ENCODE measurements at regions not wholly inside any gene's neighbourhood (a gene's known extent, or its start where the extent isn't known, plus 50 kb on each side); places are given as distances from the start of the nearest gene placed in this dataset.

DNA sequence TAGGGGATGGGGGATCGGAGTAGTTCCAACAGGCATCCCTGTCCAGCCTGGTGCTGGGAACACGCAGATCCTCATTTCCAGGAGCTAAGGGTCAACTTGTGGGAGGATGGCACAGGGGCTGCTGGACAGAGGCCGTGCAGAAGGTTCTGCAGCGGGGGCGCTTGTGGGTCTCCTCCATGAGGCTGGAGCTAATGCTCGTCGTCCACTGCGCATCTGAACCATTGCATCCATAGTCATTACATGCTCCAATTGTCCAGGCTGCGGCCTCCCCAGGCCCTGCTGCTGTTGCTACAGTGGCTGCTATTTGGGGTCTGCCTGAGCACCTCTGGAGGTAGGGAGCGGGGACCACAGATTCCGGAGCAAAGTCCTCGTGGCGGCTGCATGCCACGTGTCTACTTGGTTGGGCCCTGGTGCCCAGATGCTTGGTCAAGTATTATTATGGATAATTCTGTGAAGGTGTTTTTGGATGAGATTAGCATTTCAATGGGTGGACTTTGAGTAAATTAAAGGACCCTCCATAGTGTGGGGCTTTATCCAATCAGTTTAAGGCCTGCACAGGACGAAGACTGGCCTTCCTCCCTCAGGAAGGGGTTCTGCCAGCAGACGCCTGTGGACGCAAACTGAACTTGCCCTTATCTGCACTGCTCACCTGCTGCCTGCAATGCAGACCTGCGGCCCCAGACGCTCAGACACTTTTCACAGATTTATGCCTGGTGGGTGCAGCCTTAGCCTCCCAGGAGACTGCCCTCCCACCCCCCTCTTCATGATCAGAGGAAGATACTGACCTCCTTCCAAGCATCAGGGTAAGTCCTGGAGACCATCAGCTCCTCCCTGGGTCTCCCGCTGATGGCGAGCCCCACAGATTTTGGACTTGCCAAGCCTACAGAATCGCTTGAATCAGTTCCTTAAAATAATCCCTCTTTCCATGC lies 127.5 kb upstream of the IRX4 start:
- intact Hi-C loops (cut with DNase I; ENCODE audit: low total_unique reads), result no loop called here
- TF ChIP-seq, protein P1, sequence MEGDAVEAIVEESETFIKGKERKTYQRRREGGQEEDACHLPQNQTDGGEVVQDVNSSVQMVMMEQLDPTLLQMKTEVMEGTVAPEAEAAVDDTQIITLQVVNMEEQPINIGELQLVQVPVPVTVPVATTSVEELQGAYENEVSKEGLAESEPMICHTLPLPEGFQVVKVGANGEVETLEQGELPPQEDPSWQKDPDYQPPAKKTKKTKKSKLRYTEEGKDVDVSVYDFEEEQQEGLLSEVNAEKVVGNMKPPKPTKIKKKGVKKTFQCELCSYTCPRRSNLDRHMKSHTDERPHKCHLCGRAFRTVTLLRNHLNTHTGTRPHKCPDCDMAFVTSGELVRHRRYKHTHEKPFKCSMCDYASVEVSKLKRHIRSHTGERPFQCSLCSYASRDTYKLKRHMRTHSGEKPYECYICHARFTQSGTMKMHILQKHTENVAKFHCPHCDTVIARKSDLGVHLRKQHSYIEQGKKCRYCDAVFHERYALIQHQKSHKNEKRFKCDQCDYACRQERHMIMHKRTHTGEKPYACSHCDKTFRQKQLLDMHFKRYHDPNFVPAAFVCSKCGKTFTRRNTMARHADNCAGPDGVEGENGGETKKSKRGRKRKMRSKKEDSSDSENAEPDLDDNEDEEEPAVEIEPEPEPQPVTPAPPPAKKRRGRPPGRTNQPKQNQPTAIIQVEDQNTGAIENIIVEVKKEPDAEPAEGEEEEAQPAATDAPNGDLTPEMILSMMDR (IDR thresholded peaks at IDR 0.05), result no peak
- H3K27me3 ChIP-seq, result peaks cover 0 to 4% of the 10 kb centered on the region in 2 donors
- H3K4me3 ChIP-seq, result no peak overlapping the region
- H3K27ac ChIP-seq, result no peak overlapping the region
- DNase-seq, result no peak
- H3K4me1 ChIP-seq, result peaks cover 0 to 9% (median 0%) of the 10 kb centered on the region in 4 donors
- H3K9me3 ChIP-seq, result no peaks in the 10 kb centered on the region
- H3K36me3 ChIP-seq, result no peaks in the 10 kb centered on the region

DNA sequence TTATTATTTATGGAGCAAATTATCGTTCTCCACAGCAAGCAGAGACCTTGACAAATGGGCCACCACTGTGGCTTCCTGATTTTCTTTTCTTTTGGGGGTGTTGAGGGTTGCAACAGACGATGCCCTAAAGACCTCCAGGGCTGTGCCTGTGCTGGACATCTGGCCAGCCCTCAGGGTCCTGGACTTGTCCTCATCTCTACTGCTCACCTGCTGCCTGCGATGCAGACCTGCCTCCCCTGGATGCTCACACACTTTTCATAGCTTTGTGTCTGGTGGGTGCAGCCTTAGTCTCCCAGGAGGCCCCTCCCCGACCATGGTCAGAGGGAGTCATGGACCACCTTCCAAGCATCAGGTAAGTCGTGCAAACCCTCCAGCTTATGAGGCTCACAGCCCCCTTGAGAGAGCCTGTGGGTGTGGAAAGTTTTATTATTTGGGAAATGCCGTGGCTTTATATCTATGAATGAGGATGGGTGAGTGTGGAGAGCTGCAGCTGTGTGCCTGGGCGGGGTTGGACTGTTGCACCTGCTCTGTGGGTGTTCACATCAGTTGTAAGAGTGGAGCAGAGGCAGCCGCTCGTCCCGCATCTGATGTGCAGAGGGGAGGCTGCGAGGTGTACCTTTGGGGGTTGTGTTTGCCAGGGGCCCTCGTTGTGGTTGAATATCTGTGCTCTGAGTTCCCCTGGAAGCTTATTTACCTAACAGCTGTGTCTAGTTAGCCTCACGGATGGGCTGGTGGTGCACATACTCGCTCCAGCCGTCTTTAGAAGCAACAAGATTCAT lies 126.3 kb upstream of the IRX4 start:
- Histone ChIP-seq H3K27ac (no peak overlapping the region), H3K4me1 (peaks cover 0 to 9% (median 0%) of the 10 kb centered on the region in 4 donors), H3K36me3 (no peaks in the 10 kb centered on the region), H3K4me3 (no peak overlapping the region), H3K9me3 (no peaks in the 10 kb centered on the region), H3K27me3 (peaks cover 0 to 4% of the 10 kb centered on the region in 2 donors)
- DNase-seq, result no peak
- intact Hi-C loops (cut with DNase I; ENCODE audit: low total_unique reads), result no loop called here
- TF ChIP-seq, protein P1 (IDR thresholded peaks at IDR 0.05), result no peak

DNA sequence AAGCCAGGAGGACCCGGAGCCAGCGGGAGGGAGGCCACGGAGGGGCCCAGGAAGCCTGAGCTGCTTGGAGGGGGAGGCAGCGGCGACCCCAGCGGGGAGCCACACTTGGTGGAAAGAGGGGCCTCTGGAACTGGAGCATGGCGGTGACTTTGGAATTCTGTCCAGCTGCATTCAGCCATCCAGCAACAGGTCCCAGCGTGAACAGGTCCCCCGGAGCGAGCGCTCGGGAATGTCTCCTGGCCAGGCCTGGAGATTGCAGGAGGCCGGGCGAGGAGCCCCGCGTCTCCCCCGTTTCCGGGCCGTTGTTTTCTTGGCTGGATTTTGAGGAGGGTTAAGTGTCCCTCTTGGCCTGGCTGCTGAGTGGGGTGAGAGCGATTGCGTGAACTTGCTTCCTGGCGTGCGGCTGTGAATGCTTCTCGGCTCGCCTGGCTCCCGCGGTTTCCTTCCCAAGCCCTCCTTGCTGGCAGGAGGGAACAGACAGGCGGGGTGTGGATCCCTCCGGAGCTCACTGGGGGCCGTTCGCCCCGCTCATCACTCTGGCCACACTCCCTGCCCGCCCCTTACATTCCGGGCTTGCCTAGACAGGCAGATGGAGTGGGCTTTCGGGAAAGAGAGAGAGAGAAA lies 125.3 kb upstream of the IRX4 start:
- TF ChIP-seq, protein P1 (IDR thresholded peaks at IDR 0.05), result no peak
- Histone ChIP-seq H3K4me3 (peak overlapping the region in 1 of 2 donors; percentile 4), H3K4me1 (peaks cover 0 to 9% (median 0%) of the 10 kb centered on the region in 4 donors), H3K27me3 (peaks cover 0 to 4% of the 10 kb centered on the region in 2 donors), H3K9me3 (no peaks in the 10 kb centered on the region), H3K27ac (peak overlapping the region in 1 of 2 donors; percentile 17), H3K36me3 (no peaks in the 10 kb centered on the region)
- DNase-seq, result peak in 1 of 2 donors; percentile 57
- intact Hi-C loops (cut with DNase I; ENCODE audit: low total_unique reads), result no loop called here

DNA sequence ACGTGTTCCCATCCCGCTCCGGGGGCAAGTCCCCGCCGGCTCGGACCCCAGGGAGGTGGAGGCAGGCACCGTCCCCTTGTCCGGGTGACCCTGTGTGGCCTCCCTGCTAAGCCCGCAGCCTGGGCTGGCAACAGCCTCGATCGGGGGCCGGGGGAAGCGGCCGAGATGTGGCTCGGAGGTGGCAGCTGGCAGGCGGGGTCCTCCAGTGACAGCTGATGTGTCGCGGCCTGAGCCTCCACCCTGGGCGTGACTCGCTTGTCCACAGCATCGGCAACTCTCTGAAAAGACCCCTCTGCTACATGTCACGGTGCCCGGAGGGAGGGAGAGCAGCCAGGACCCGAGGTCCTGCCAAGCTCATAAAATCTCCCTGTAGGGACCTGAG lies 124.8 kb upstream of the IRX4 start:
- H3K4me3 ChIP-seq, result peak overlapping the region in 1 of 2 donors; percentile 4
- peaks cover 0 to 4% of the 10 kb centered on the region in 2 donors for H3K27me3 ChIP-seq
- peak overlapping the region in 1 of 2 donors; percentile 17 for H3K27ac ChIP-seq
- H3K4me1 ChIP-seq, result peaks cover 0 to 9% (median 0%) of the 10 kb centered on the region in 4 donors
- TF ChIP-seq, protein P1 (IDR thresholded peaks at IDR 0.05), result no peak
- no peaks in the 10 kb centered on the region for H3K36me3 ChIP-seq
- no peak for DNase-seq
- H3K9me3 ChIP-seq, result no peaks in the 10 kb centered on the region
- intact Hi-C loops (cut with DNase I; ENCODE audit: low total_unique reads), result no loop called here

DNA sequence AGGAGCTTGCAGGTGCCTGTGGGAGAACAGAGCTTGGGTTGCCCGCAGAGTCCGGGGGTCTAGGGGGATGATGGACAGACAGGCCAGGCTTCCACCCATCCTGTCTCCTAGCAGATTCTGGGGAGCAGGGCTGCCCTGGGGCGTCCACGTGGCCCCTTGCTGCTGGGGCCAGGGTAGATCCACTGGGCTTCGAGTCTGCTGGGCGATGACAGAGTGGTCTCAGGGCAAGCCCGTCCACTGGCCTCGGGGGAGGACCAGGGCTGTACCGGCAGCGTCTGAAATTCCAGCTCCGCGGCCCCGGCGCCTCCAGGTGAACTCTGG lies 124.2 kb upstream of the IRX4 start:
- Histone ChIP-seq H3K4me1 (peaks cover 0 to 9% (median 0%) of the 10 kb centered on the region in 4 donors), H3K27ac (no peak overlapping the region), H3K4me3 (no peak overlapping the region), H3K27me3 (peaks cover 0 to 4% of the 10 kb centered on the region in 2 donors), H3K36me3 (no peaks in the 10 kb centered on the region), H3K9me3 (no peaks in the 10 kb centered on the region)
- TF ChIP-seq, protein P1 (IDR thresholded peaks at IDR 0.05), result no peak
- DNase-seq, result no peak
- intact Hi-C loops (cut with DNase I; ENCODE audit: low total_unique reads), result no loop called here

Data from tibial artery (tissue), 4 donors.